ENCODE measurements at regions not wholly inside any gene's neighbourhood (a gene's known extent, or its start where the extent isn't known, plus 50 kb on each side); places are given as distances from the start of the nearest gene placed in this dataset.

DNA sequence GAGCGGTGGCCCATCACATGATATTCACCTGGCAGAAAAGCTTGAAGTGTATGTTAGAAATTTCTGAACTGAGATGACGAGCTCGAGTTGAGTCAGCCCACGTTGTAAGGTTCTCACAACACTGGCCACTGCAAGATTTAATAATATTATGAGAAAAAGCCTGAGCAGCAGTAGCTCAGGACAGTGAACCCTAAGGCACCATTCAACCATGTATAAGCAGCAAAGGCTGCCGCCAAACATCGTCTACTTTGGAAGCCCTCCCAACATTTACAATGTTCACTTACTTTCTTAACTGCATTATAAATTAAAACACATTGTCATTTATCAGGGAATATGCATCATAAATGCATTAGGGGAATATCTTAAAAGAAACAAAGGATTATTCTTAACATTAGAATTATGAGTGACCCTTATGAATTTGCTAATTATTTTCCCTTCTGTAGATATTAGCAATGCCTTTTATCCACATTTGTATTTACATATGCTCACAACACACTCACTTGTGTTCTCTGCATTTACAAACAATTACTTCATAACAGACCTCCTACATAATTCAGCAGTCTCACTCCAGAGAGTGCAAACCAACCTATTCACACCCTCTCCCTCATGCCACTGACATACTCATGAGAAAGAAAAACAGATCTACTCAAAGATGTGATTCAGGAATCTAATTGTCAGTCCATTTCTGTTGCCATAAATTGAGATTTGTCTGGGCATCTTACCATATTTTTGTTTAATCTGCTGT lies 57.7 kb upstream of the CARD18 start:
- no peak for DNase-seq (ENCODE audit: low read depth)

DNA sequence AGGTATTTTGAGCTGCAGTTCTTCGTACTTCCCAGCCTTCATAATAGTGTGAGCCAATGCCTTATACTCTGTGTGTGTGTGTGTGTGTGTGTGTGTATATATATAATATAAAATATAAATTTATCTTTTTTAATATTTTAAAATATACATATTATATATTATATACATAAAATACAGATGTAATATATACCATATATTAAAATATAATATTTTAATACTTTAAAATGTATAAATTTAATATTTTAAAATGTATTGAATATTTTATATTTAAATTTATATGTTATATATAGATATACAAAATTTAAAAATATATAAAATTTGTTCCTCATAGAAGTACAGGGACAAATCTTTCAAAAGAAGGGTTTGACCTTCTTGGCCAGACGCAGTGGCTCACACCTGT lies 53.7 kb upstream of the CARD18 start:
- no peak for DNase-seq (ENCODE audit: low read depth)

DNA sequence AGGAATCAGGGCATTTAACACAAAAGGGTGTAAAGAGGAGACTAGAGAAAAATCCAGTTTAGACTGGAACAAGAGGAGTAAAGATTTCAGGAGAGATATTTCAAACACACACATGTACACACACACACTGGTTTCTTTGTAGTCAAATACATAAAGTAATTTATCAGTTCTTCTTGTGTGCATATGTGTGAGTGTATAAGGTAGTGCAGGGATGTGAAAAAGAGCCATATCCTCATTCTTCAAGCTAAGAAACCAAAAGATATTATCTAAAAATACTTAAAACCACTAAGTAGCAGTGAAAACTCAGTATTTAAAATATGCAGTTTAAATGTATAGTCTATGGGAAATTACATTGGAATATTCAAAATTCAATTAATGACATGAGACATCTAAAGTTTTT lies 52.5 kb upstream of the CARD18 start:
- no peak for DNase-seq (ENCODE audit: low read depth)

DNA sequence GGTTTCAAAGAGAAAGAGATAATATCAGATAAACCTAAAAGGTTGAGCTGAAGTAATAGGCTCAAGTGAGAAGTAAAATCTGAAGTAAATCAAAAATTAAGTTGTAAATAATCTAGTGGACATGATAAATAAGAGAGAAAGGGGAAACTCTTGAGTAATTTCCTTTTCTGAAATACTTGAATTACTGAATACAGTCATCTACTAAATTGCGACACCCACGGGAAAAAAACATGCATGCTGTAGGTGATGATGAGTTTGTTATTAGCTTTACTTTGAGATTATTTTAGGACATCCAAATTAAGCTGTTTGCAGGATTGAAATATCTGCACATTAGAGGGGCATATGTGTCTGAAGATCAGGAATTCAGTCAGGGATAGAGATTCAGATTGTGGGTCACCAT lies 50.0 kb upstream of the CARD18 start:
- no peak for DNase-seq (ENCODE audit: low read depth)

Measured in forelimb muscle (tissue), 1 donor.